GM12878 (cell line): ENCODE measurements at regions not wholly inside any gene's neighbourhood (a gene's known extent, or its start where the extent isn't known, plus 50 kb on each side); places are given as distances from the start of the nearest gene placed in this dataset.

Experiments
- CHD2 ChIP-seq: IDR thresholded peaks from 2 replicates; pipeline ENCODE4 v1.6.1; 2011; ENCODE audit warnings: low read depth, low read length, improper control_type of control experiment, borderline replicate concordance
- EGR1 ChIP-seq, 2 experiments: IDR thresholded peaks; 1 replicate in 1 of 2; 2 replicates in 1 of 2; pipeline ENCODE4 v1.6.1; 2011 to 2012; ENCODE audit warnings: low read depth in 2 of 2, low read length in 2 of 2, borderline replicate concordance in 1 of 2, mild to moderate bottlenecking in 1 of 2, moderate library complexity in 1 of 2
- ESRRA ChIP-seq: IDR thresholded peaks from 2 replicates; pipeline ENCODE4 v1.6.1; 2012; ENCODE audit warnings: mild to moderate bottlenecking, low read length, improper control_type of control experiment
- EZH2 ChIP-seq: IDR thresholded peaks from 2 replicates; pipeline ENCODE4 v1.6.1; 2012; ENCODE audit warnings: low read depth, mild to moderate bottlenecking, control low read depth, inconsistent platforms, low read length, borderline replicate concordance; ENCODE audit not compliant: control insufficient read depth
- POLR2AphosphoS5 ChIP-seq: IDR thresholded peaks from 2 replicates; pipeline ENCODE4 v1.6.1; 2011; ENCODE audit warnings: mild to moderate bottlenecking, low read length, inconsistent platforms
- RAD21 ChIP-seq: IDR thresholded peaks from 2 replicates; pipeline ENCODE4 v1.6.1; 2011; ENCODE audit warnings: mild to moderate bottlenecking, low read depth, low read length, moderate library complexity; ENCODE audit not compliant: insufficient read depth
- SMC3 ChIP-seq: IDR thresholded peaks from 2 replicates; pipeline ENCODE4 v1.6.1; 2011; ENCODE audit warnings: low read length, improper control_type of control experiment, borderline replicate concordance
- ZNF384 ChIP-seq: IDR thresholded peaks from 2 replicates; pipeline ENCODE4 v1.6.1; 2012; ENCODE audit warnings: low read depth, mild to moderate bottlenecking, low read length, improper control_type of control experiment, borderline replicate concordance
- TF ChIP-seq, protein P1 (sequence below), 3 experiments: IDR thresholded peaks in 2 of 3; conservative IDR thresholded peaks in 1 of 3; 2 replicates each; pipeline ENCODE4 v1.5.1; 2011; ENCODE audit warnings: low read depth in 3 of 3, low read length in 3 of 3, mild to moderate bottlenecking in 3 of 3, control low read depth in 2 of 3, moderate library complexity in 2 of 3, inconsistent platforms in 1 of 3, mixed read lengths in 1 of 3; ENCODE audit not compliant: control insufficient read depth in 2 of 3, insufficient read depth in 1 of 3; ENCODE audit errors: extremely low read depth in 1 of 3

DNA sequence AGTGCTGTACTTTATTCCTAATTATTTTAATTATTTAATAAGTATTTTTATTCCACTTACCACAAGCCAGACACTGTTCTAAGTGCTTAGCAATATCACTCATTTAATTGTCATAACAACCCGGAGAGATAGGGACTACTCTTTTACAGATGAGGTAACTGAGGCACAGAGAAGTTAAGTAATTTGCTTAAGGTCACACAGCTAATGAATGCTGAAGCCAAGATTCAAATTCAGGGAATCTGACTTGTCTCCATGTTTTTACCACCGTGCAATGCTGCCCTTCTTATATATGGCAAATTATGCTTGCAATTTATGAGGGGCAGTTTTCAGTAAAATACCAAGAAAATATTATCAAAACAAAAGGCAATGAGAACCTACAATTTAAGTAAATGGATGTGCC is 168.4 kb upstream of the KIF2A start:
- TF ChIP-seq RAD21 (no peak), POLR2AphosphoS5 (no peak), EZH2 (no peak), ZNF384 (no peak), ESRRA (no peak), EGR1 (IDR thresholded peaks at IDR 0.05; ENCODE audit: borderline replicate concordance in 1 of 2, low read depth in 2 of 2, low read length in 2 of 2) (no peak), SMC3 (no peak), CHD2 (no peak)
- TF ChIP-seq, protein P1, sequence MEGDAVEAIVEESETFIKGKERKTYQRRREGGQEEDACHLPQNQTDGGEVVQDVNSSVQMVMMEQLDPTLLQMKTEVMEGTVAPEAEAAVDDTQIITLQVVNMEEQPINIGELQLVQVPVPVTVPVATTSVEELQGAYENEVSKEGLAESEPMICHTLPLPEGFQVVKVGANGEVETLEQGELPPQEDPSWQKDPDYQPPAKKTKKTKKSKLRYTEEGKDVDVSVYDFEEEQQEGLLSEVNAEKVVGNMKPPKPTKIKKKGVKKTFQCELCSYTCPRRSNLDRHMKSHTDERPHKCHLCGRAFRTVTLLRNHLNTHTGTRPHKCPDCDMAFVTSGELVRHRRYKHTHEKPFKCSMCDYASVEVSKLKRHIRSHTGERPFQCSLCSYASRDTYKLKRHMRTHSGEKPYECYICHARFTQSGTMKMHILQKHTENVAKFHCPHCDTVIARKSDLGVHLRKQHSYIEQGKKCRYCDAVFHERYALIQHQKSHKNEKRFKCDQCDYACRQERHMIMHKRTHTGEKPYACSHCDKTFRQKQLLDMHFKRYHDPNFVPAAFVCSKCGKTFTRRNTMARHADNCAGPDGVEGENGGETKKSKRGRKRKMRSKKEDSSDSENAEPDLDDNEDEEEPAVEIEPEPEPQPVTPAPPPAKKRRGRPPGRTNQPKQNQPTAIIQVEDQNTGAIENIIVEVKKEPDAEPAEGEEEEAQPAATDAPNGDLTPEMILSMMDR (IDR thresholded peaks at IDR 0.05 in 2 of 3, conservative IDR thresholded peaks at IDR 0.05 in 1 of 3; ENCODE audit: control insufficient read depth in 2 of 3, extremely low read depth in 1 of 3, insufficient read depth in 1 of 3, low read depth in 3 of 3, low read length in 3 of 3) = no peak
